ENCODE measurements at regions not wholly inside any gene's neighbourhood (a gene's known extent, or its start where the extent isn't known, plus 50 kb on each side); places are given as distances from the start of the nearest gene placed in this dataset.

- no peak for ATAC-seq
- H3K4me3 Mint-ChIP-seq: no peak overlapping the region
- H3K36me3 Mint-ChIP-seq (ENCODE audit: low read depth): no peaks in the 10 kb centered on the region
- intact Hi-C loops (cut with micrococcal nuclease): no loop called here
- TF ChIP-seq CTCF (IDR thresholded peaks at IDR 0.05): no peak
- DNase-seq: no peak
- H3K4me1 Mint-ChIP-seq (ENCODE audit: low read depth): no peaks in the 10 kb centered on the region
- CTCF ChIA-PET: no interaction called here
- H3K27ac Mint-ChIP-seq: no peak overlapping the region
- no peaks in the 10 kb centered on the region for H3K27me3 Mint-ChIP-seq
- H3K9me3 Mint-ChIP-seq: no peaks in the 10 kb centered on the region
- POLR2A ChIA-PET: no interaction called here
These were observed 346.6 kb downstream of the IPMK start for GRCh38 chr10:57921140-57921539.

GRCh38 chr10:57919864-57920263, 347.8 kb downstream of the IPMK start:
- Mint-ChIP-seq H3K9me3 (no peaks in the 10 kb centered on the region), H3K4me3 (no peak overlapping the region), H3K4me1 (ENCODE audit: low read depth) (no peaks in the 10 kb centered on the region), H3K27me3 (no peaks in the 10 kb centered on the region), H3K36me3 (ENCODE audit: low read depth) (no peaks in the 10 kb centered on the region), H3K27ac (no peak overlapping the region)
- intact Hi-C loops (cut with micrococcal nuclease): no loop called here
- TF ChIP-seq CTCF (IDR thresholded peaks at IDR 0.05): no peak
- POLR2A ChIA-PET: no interaction called here
- ATAC-seq: no peak
- DNase-seq: no peak
- CTCF ChIA-PET: no interaction called here

GRCh38 chr10:57917019-57917418, 350.7 kb downstream of the IPMK start:
- DNase-seq: no peak
- no peak for ATAC-seq
- POLR2A ChIA-PET: no interaction called here
- no peak overlapping the region for H3K27ac Mint-ChIP-seq
- no peaks in the 10 kb centered on the region for H3K27me3 Mint-ChIP-seq
- intact Hi-C loops (cut with micrococcal nuclease): no loop called here
- H3K9me3 Mint-ChIP-seq: no peaks in the 10 kb centered on the region
- no peaks in the 10 kb centered on the region for H3K4me1 Mint-ChIP-seq (ENCODE audit: low read depth)
- TF ChIP-seq CTCF (IDR thresholded peaks at IDR 0.05): no peak
- H3K4me3 Mint-ChIP-seq: no peak overlapping the region
- CTCF ChIA-PET: no interaction called here
- no peaks in the 10 kb centered on the region for H3K36me3 Mint-ChIP-seq (ENCODE audit: low read depth)

GRCh38 chr10:57905861-57906260, 361.8 kb downstream of the IPMK start:
- H3K9me3 Mint-ChIP-seq: no peaks in the 10 kb centered on the region
- ATAC-seq: no peak
- no peaks in the 10 kb centered on the region for H3K4me1 Mint-ChIP-seq (ENCODE audit: low read depth)
- H3K27me3 Mint-ChIP-seq: no peaks in the 10 kb centered on the region
- no peak for TF ChIP-seq CTCF (IDR thresholded peaks at IDR 0.05)
- H3K4me3 Mint-ChIP-seq: no peak overlapping the region
- intact Hi-C loops (cut with micrococcal nuclease): no loop called here
- no peak overlapping the region for H3K27ac Mint-ChIP-seq
- DNase-seq: no peak
- ChIA-PET CTCF (no interaction called here), POLR2A (no interaction called here)
- no peaks in the 10 kb centered on the region for H3K36me3 Mint-ChIP-seq (ENCODE audit: low read depth)

- DNase-seq (no peak), ATAC-seq (no peak)
- no peaks in the 10 kb centered on the region for H3K4me1 Mint-ChIP-seq (ENCODE audit: low read depth)
- intact Hi-C loops (cut with micrococcal nuclease): no loop called here
- no peak overlapping the region for H3K27ac Mint-ChIP-seq
- no peak for TF ChIP-seq CTCF (IDR thresholded peaks at IDR 0.05)
- no peak overlapping the region for H3K4me3 Mint-ChIP-seq
- H3K36me3 Mint-ChIP-seq (ENCODE audit: low read depth): no peaks in the 10 kb centered on the region
- H3K9me3 Mint-ChIP-seq: no peaks in the 10 kb centered on the region
- H3K27me3 Mint-ChIP-seq: no peaks in the 10 kb centered on the region
- ChIA-PET CTCF (no interaction called here), POLR2A (no interaction called here)
These were observed 362.7 kb downstream of the IPMK start for GRCh38 chr10:57905010-57905409.

All from activated CD8-positive, alpha-beta T cell treated with anti-CD3 and anti-CD28 coated beads for 36 hours (primary cell).